GM12878 (cell line): ENCODE measurements at regions not wholly inside any gene's neighbourhood (a gene's known extent, or its start where the extent isn't known, plus 50 kb on each side); places are given as distances from the start of the nearest gene placed in this dataset.

Experiments used
- ATAC-seq: fragments of 200-7000 bp; cut with Tn5 transposase; 3 replicates; pipeline ENCODE4 v1.9.1; 2020; ENCODE audit warnings: mild to moderate bottlenecking, moderate library complexity
- BruUV-seq: library from RNA; stranded (reverse); fragments of 400-500 nt; replicated peaks from 2 replicates; lab custom pipeline; 2021; lab: Mats Ljungman, UMichigan
- CTCF ChIA-PET: fragments of 300-600 bp; sonication (Branson Sonifier 250); formaldehyde crosslinking; extraction: SDS; loops from one replicate; lab custom pipeline; 2021; ENCODE audit warnings: inconsistent platforms; lab: Yijun Ruan, JAX
- POLR2A ChIA-PET: fragments of 350-600 bp; formaldehyde crosslinking; extraction: SDS; loops from one replicate; lab custom pipeline; 2021; ENCODE audit warnings: inconsistent platforms; lab: Charles Lee
- RAD21 ChIA-PET: fragments of 300-600 bp; sonication (Branson Sonifier 250); formaldehyde crosslinking; loops from one replicate; lab custom pipeline; 2023; ENCODE audit warnings: antibody characterized with exemption; ENCODE audit not compliant: unreplicated experiment; lab: Charles Lee
- SMC1A ChIA-PET: fragments of 300-600 bp; sonication (Branson Sonifier 250); formaldehyde crosslinking; loops from one replicate; lab custom pipeline; 2023; ENCODE audit not compliant: unreplicated experiment, uncharacterized antibody; lab: Charles Lee
- DNase-seq: peaks from one replicate; pipeline ENCODE4 v3.0.0-alpha.2; 2011; ENCODE audit warnings: low read depth, low spot score
- FAIRE-seq: peaks from 3 replicates; lab custom pipeline; 2011; peaks lifted over from hg19 to GRCh38; lab: Jason Lieb, UNC
- H2AFZ ChIP-seq: 2 replicates; pipeline ENCODE4 v1.6.0; 2011; ENCODE audit warnings: low read depth, low read length, control low read depth; ENCODE audit not compliant: control insufficient read depth
- H3K27ac ChIP-seq: 2 replicates; pipeline ENCODE4 v1.5.1; 2011; ENCODE audit warnings: control low read depth; ENCODE audit not compliant: control insufficient read depth, insufficient read depth
- H3K27me3 ChIP-seq, 2 experiments: replicated peaks in 1 of 2; 2 replicates each; pipeline versions ENCODE4 v1.6.0 to v1.6.1; 2011; ENCODE audit warnings: low read length in 1 of 2; ENCODE audit not compliant: control insufficient read depth in 2 of 2, insufficient read depth in 2 of 2
- H3K36me3 ChIP-seq, 2 experiments: 2 replicates each; pipeline ENCODE4 v1.5.1; 2011; ENCODE audit warnings: low read length in 1 of 2; ENCODE audit not compliant: control insufficient read depth in 2 of 2, insufficient read depth in 2 of 2
- H3K4me1 ChIP-seq: 2 replicates; pipeline ENCODE4 v1.6.1; 2011; ENCODE audit warnings: mild to moderate bottlenecking, low read length, moderate library complexity, mixed read lengths; ENCODE audit not compliant: control insufficient read depth, insufficient read depth
- H3K4me2 ChIP-seq: 2 replicates; pipeline ENCODE4 v1.6.0; 2011; ENCODE audit warnings: control low read depth; ENCODE audit not compliant: control insufficient read depth, insufficient read depth
- H3K4me3 ChIP-seq: fragments of 200-600 bp; sonication (generic); 2 replicates; pipeline ENCODE4 v1.5.1; 2016
- H3K79me2 ChIP-seq: 2 replicates; pipeline ENCODE4 v1.6.0; 2011; ENCODE audit warnings: low read length; ENCODE audit not compliant: control insufficient read depth, insufficient read depth
- H3K9ac ChIP-seq: 2 replicates; pipeline ENCODE4 v1.8.0; 2011; ENCODE audit warnings: low read length, control low read depth, mixed read lengths; ENCODE audit not compliant: control insufficient read depth, insufficient read depth
- H3K9me3 ChIP-seq: replicated peaks from 3 replicates; pipeline ENCODE4 v1.5.1; 2011; ENCODE audit warnings: mild to moderate bottlenecking, low read length; ENCODE audit not compliant: control insufficient read depth, insufficient read depth
- H4K20me1 ChIP-seq: 2 replicates; pipeline ENCODE4 v1.6.0; 2011; ENCODE audit not compliant: control insufficient read depth, insufficient read depth
- CBX5 ChIP-seq: sonication (generic); IDR thresholded peaks from 2 replicates; pipeline ENCODE4 v1.6.1; 2016; ENCODE audit warnings: low read depth, moderate library complexity, mild to moderate bottlenecking, inconsistent platforms
- FOS ChIP-seq: IDR thresholded peaks from 3 replicates; pipeline ENCODE4 v1.6.1; 2011; ENCODE audit warnings: borderline replicate concordance; ENCODE audit not compliant: insufficient read length; ENCODE audit errors: extremely low read depth
- FOXM1 ChIP-seq: IDR thresholded peaks from 2 replicates; pipeline ENCODE4 v1.6.1; 2012; ENCODE audit warnings: low read depth, mild to moderate bottlenecking, inconsistent platforms, low read length, moderate library complexity
- NFYA ChIP-seq: IDR thresholded peaks from 2 replicates; pipeline ENCODE4 v1.6.1; 2011; ENCODE audit warnings: low read depth, mild to moderate bottlenecking, low read length, improper control_type of control experiment, borderline replicate concordance
- POLR2AphosphoS5 ChIP-seq: IDR thresholded peaks from 2 replicates; pipeline ENCODE4 v1.6.1; 2011; ENCODE audit warnings: mild to moderate bottlenecking, low read length, inconsistent platforms
- SMAD1 ChIP-seq: fragments of 450-650 bp; IDR thresholded peaks from 2 replicates; pipeline ENCODE4 v1.6.1; 2018; ENCODE audit warnings: mild to moderate bottlenecking, low read depth; ENCODE audit not compliant: partially characterized antibody
- ZZZ3 ChIP-seq: IDR thresholded peaks from 2 replicates; pipeline ENCODE4 v1.6.1; 2011; ENCODE audit warnings: low read depth; ENCODE audit not compliant: control insufficient read depth, insufficient read length
- WGBS: methylation state at CpG from one replicate; pipeline ENCODE4 v1.1.6; 2016; ENCODE audit warnings: low lambda C conversion rate; ENCODE audit not compliant: insufficient replicate concordance, insufficient coverage; ENCODE audit errors: missing lambda C conversion rate; 5-methylcytosine and 5-hydroxymethylcytosine counted together
- in situ Hi-C: fragments of 300-500 bp; cut with MboI; formaldehyde crosslinking; loops from 9 replicates; pipeline ENCODE4 v1.14.3; 2018; ENCODE audit warnings: mixed read lengths
- intact Hi-C: fragments of 100-400 bp; cut with micrococcal nuclease; formaldehyde crosslinking; loops from one replicate; pipeline ENCODE4 v1.14.2; 2022; ENCODE audit not compliant: unreplicated experiment
- TF ChIP-seq, protein P1 (sequence below): IDR thresholded peaks from 2 replicates; pipeline ENCODE4 v1.6.1; 2012; ENCODE audit warnings: low read length, inconsistent platforms
- TF ChIP-seq, protein P2 (sequence below): fragments of 450-650 bp; IDR thresholded peaks from 2 replicates; pipeline ENCODE4 v1.6.1; 2017; ENCODE audit warnings: mild to moderate bottlenecking, moderate library complexity
- TF ChIP-seq, protein P3 (sequence below): IDR thresholded peaks from 2 replicates; pipeline ENCODE4 v1.6.1; 2011; ENCODE audit warnings: borderline replicate concordance, low read depth, mild to moderate bottlenecking, moderate library complexity, low read length; ENCODE audit not compliant: insufficient read depth, poor library complexity, severe bottlenecking
- TF ChIP-seq, protein P4 (sequence below): IDR thresholded peaks from 2 replicates; pipeline ENCODE4 v1.6.1; 2012; ENCODE audit warnings: improper control_type of control experiment, low read depth, low read length; ENCODE audit not compliant: insufficient replicate concordance

DNA sequence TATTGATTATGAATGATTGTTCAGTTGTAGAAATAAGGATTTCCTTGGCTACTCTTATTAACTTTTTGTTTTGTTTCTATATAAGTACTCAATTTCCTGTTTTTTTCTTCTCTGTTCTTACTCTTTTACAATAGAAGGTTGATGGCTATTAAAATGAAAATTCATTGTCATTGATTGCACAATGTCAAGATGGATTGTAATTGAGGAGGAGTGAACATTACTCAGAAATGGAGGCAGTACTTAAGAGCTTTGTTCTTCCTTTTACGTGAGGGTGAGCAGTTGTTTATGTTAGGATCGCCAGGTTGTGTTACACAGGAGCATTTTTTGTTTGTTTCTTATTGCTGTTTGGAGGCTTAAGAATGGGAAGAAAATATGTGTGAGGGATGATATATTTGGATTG lies 2062.4 kb downstream of the ARAP2 start (continued):
- TF ChIP-seq, protein P1, sequence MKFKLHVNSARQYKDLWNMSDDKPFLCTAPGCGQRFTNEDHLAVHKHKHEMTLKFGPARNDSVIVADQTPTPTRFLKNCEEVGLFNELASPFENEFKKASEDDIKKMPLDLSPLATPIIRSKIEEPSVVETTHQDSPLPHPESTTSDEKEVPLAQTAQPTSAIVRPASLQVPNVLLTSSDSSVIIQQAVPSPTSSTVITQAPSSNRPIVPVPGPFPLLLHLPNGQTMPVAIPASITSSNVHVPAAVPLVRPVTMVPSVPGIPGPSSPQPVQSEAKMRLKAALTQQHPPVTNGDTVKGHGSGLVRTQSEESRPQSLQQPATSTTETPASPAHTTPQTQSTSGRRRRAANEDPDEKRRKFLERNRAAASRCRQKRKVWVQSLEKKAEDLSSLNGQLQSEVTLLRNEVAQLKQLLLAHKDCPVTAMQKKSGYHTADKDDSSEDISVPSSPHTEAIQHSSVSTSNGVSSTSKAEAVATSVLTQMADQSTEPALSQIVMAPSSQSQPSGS: no peak
- TF ChIP-seq CBX5 (no peak), ZZZ3 (no peak), POLR2AphosphoS5 (no peak)
- TF ChIP-seq, protein P2, sequence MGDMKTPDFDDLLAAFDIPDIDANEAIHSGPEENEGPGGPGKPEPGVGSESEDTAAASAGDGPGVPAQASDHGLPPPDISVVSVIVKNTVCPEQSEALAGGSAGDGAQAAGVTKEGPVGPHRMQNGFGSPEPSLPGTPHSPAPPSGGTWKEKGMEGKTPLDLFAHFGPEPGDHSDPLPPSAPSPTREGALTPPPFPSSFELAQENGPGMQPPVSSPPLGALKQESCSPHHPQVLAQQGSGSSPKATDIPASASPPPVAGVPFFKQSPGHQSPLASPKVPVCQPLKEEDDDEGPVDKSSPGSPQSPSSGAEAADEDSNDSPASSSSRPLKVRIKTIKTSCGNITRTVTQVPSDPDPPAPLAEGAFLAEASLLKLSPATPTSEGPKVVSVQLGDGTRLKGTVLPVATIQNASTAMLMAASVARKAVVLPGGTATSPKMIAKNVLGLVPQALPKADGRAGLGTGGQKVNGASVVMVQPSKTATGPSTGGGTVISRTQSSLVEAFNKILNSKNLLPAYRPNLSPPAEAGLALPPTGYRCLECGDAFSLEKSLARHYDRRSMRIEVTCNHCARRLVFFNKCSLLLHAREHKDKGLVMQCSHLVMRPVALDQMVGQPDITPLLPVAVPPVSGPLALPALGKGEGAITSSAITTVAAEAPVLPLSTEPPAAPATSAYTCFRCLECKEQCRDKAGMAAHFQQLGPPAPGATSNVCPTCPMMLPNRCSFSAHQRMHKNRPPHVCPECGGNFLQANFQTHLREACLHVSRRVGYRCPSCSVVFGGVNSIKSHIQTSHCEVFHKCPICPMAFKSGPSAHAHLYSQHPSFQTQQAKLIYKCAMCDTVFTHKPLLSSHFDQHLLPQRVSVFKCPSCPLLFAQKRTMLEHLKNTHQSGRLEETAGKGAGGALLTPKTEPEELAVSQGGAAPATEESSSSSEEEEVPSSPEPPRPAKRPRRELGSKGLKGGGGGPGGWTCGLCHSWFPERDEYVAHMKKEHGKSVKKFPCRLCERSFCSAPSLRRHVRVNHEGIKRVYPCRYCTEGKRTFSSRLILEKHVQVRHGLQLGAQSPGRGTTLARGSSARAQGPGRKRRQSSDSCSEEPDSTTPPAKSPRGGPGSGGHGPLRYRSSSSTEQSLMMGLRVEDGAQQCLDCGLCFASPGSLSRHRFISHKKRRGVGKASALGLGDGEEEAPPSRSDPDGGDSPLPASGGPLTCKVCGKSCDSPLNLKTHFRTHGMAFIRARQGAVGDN: no peak

DNA sequence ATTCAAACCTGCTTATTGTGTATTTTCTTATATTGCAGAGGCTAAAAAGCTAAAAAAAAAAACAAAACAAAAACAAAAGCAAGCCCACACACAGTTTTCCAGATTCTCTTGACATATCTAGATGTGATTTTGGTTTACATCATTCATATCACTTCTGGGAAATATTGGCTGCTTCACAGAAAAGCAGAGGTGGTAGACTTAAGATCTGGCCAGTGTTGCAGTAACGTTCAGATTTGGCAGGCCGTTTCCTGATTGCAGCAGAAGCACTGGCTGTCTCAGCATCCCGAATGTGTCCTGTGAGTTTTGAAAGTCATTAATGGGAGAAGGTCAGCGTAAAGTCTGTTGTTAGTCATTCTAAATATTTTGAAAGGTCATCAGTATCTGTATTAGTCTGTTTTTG lies 2062.0 kb downstream of the ARAP2 start:
- no peak overlapping the region for H3K4me2 ChIP-seq
- no peak overlapping the region for H3K4me3 ChIP-seq
- H4K20me1 ChIP-seq: no peaks in the 10 kb centered on the region
- no peak overlapping the region for H2AFZ ChIP-seq
- H3K79me2 ChIP-seq: no peaks in the 10 kb centered on the region
- intact Hi-C loops: no loop called here
- ATAC-seq (no peak), FAIRE-seq (no peak), DNase-seq (no peak)
- no TSS peak for BruUV-seq
- no peaks in the 10 kb centered on the region for H3K4me1 ChIP-seq
- H3K9me3 ChIP-seq: no peaks in the 10 kb centered on the region
- in situ Hi-C loops: no loop called here
- CTCF ChIA-PET: no interaction called here
- POLR2A ChIA-PET: no interaction called here
- H3K36me3 ChIP-seq: no peaks in the 10 kb centered on the region
- no peak overlapping the region for H3K9ac ChIP-seq
- 13% methylated on average over 4 of the region's 4 CpGs for WGBS
- SMC1A ChIA-PET: no interaction called here
- no peaks in the 10 kb centered on the region for H3K27me3 ChIP-seq
- H3K27ac ChIP-seq: no peak overlapping the region
- RAD21 ChIA-PET: no interaction called here
- TF ChIP-seq NFYA (no peak), FOXM1 (no peak), FOS (no peak), SMAD1 (no peak)
- TF ChIP-seq, protein P3, sequence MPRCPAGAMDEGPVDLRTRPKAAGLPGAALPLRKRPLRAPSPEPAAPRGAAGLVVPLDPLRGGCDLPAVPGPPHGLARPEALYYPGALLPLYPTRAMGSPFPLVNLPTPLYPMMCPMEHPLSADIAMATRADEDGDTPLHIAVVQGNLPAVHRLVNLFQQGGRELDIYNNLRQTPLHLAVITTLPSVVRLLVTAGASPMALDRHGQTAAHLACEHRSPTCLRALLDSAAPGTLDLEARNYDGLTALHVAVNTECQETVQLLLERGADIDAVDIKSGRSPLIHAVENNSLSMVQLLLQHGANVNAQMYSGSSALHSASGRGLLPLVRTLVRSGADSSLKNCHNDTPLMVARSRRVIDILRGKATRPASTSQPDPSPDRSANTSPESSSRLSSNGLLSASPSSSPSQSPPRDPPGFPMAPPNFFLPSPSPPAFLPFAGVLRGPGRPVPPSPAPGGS: no peak
- TF ChIP-seq, protein P4, sequence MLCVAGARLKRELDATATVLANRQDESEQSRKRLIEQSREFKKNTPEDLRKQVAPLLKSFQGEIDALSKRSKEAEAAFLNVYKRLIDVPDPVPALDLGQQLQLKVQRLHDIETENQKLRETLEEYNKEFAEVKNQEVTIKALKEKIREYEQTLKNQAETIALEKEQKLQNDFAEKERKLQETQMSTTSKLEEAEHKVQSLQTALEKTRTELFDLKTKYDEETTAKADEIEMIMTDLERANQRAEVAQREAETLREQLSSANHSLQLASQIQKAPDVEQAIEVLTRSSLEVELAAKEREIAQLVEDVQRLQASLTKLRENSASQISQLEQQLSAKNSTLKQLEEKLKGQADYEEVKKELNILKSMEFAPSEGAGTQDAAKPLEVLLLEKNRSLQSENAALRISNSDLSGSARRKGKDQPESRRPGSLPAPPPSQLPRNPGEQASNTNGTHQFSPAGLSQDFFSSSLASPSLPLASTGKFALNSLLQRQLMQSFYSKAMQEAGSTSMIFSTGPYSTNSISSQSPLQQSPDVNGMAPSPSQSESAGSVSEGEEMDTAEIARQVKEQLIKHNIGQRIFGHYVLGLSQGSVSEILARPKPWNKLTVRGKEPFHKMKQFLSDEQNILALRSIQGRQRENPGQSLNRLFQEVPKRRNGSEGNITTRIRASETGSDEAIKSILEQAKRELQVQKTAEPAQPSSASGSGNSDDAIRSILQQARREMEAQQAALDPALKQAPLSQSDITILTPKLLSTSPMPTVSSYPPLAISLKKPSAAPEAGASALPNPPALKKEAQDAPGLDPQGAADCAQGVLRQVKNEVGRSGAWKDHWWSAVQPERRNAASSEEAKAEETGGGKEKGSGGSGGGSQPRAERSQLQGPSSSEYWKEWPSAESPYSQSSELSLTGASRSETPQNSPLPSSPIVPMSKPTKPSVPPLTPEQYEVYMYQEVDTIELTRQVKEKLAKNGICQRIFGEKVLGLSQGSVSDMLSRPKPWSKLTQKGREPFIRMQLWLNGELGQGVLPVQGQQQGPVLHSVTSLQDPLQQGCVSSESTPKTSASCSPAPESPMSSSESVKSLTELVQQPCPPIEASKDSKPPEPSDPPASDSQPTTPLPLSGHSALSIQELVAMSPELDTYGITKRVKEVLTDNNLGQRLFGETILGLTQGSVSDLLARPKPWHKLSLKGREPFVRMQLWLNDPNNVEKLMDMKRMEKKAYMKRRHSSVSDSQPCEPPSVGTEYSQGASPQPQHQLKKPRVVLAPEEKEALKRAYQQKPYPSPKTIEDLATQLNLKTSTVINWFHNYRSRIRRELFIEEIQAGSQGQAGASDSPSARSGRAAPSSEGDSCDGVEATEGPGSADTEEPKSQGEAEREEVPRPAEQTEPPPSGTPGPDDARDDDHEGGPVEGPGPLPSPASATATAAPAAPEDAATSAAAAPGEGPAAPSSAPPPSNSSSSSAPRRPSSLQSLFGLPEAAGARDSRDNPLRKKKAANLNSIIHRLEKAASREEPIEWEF: no peak
